ENCODE measurements at regions not wholly inside any gene's neighbourhood (a gene's known extent, or its start where the extent isn't known, plus 50 kb on each side); places are given as distances from the start of the nearest gene placed in this dataset.

GRCh38 chr12:42977451-42978230 is 388.1 kb upstream of the PRICKLE1 start:
- TF ChIP-seq POLR2A (IDR thresholded peaks at IDR 0.05) (no peak), CTCF (IDR thresholded peaks at IDR 0.05) (no peak)

All from Peyer's patch (tissue), 4 donors.